Vagina (tissue), 2 donors: ENCODE measurements at regions not wholly inside any gene's neighbourhood (a gene's known extent, or its start where the extent isn't known, plus 50 kb on each side); places are given as distances from the start of the nearest gene placed in this dataset.

Experiments
- DNase-seq, 2 donors: peaks; one replicate each; pipeline ENCODE4 v3.0.0-alpha.2; 2017; ENCODE audit errors: extremely low spot score in 2 of 2
- H3K27ac ChIP-seq: fragments of 200-600 bp; sonication (generic); one replicate; pipeline ENCODE4 v1.5.1; 2019
- H3K27me3 ChIP-seq: fragments of 200-600 bp; sonication (generic); one replicate; pipeline ENCODE4 v1.5.1; 2019
- H3K36me3 ChIP-seq, 2 donors: fragments of 200-600 bp; sonication (generic); one replicate each; pipeline ENCODE4 v1.5.1; 2017 to 2019
- H3K4me1 ChIP-seq: fragments of 200-600 bp; sonication (generic); one replicate; pipeline ENCODE4 v1.5.1; 2019
- H3K4me3 ChIP-seq, 2 donors: fragments of 200-600 bp; sonication (generic); 1 replicate in 1 of 2; 2 replicates in 1 of 2; pipeline ENCODE4 v1.5.1; 2016 to 2019
- H3K9me3 ChIP-seq: fragments of 200-600 bp; sonication (generic); one replicate; pipeline ENCODE4 v1.5.1; 2019
- POLR2A ChIP-seq, 2 donors: fragments of 450-650 bp; IDR thresholded peaks; one replicate each; pipeline ENCODE4 v1.6.1; 2017; ENCODE audit warnings: antibody characterized with exemption in 2 of 2, mild to moderate bottlenecking in 2 of 2, moderate library complexity in 2 of 2
- POLR2AphosphoS5 ChIP-seq, 2 donors: sonication (generic); formaldehyde crosslinking; IDR thresholded peaks; one replicate each; pipeline ENCODE4 v1.9.0; 2017; ENCODE audit warnings: antibody characterized with exemption in 2 of 2, mild to moderate bottlenecking in 2 of 2, low read depth in 1 of 2; ENCODE audit not compliant: insufficient read depth in 1 of 2
- intact Hi-C: fragments of 100-400 bp; cut with DNase I; formaldehyde crosslinking; loops from one replicate; pipeline ENCODE4 v1.15.1; 2023
- TF ChIP-seq, protein P1 (sequence below), 3 experiments: fragments of 450-650 bp in 2 of 3; fragments of 200-600 bp in 1 of 3; sonication (generic) in 1 of 3; IDR thresholded peaks; one replicate each; pipeline ENCODE4 v1.5.1; 2017 to 2019; ENCODE audit warnings: antibody characterized with exemption in 3 of 3, mild to moderate bottlenecking in 2 of 3, moderate library complexity in 2 of 3

DNA sequence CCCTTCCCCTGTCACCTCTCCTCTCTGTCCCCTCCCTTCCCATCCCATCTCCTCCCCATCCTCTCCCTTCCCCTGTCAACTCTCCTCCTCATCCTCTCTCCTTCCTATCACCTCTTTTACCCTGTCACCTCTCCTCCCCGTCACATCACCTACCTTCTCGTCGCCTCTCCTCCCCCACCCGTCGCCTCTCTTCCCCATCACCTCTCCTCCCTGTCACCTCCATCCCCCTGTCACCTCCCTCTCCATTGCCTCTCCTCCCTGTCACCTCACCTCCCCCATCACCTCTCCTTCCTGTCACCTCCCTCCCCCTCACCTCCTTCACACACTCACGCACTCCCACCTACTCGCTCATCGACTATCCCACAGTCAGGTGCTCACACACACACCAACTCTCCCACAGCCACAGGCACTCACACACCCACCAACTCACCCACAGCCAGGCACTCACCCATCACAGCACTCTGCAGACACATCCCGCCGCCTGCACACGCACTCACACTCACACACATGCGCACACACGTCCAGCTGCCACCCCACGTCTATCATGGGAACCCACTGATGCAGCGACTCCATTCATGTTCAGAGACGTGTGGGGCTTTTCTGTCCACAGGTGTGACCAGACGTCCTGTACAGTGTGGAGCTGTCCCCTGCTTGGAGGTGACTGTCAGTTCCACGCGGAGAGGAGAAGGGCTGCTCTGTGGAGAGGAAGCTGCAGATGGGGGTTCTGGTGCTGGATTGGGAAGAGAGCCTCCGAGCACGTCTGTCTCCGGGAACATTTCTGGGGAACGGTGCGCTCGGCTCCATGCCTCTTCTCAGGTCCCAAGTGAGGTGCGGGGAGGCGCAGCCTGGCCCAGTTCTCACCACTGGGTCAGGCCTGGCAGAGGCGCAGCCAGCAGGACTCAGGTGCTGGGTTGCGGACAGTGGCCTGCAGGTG, 184.3 kb downstream of the TTLL2 start:
- no peaks in the 10 kb centered on the region for H3K9me3 ChIP-seq
- intact Hi-C loops, result no loop called here

DNA sequence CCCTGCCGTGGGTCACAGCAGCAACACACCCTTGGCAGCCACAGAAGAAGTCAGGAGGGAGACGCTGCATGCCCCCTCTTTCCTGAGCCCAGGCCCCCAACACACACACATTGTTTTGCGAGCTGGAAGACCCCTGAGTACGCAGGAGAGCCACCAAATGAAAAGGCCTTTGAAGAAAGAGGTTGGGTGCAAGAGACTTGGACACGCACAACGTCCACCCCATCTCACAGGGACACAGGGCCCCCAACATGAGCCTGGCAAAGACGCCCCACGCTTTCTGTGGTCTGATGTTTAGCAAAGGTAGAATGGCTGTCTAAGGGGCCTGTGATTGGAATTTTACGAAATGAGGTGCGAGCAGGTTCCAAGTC, 185.0 kb downstream of the TTLL2 start:
- H3K4me3 ChIP-seq, result no peak overlapping the region
- intact Hi-C loops, result no loop called here
- no peaks in the 10 kb centered on the region for H3K36me3 ChIP-seq
- no peaks in the 10 kb centered on the region for H3K4me1 ChIP-seq
- TF ChIP-seq, protein P1, sequence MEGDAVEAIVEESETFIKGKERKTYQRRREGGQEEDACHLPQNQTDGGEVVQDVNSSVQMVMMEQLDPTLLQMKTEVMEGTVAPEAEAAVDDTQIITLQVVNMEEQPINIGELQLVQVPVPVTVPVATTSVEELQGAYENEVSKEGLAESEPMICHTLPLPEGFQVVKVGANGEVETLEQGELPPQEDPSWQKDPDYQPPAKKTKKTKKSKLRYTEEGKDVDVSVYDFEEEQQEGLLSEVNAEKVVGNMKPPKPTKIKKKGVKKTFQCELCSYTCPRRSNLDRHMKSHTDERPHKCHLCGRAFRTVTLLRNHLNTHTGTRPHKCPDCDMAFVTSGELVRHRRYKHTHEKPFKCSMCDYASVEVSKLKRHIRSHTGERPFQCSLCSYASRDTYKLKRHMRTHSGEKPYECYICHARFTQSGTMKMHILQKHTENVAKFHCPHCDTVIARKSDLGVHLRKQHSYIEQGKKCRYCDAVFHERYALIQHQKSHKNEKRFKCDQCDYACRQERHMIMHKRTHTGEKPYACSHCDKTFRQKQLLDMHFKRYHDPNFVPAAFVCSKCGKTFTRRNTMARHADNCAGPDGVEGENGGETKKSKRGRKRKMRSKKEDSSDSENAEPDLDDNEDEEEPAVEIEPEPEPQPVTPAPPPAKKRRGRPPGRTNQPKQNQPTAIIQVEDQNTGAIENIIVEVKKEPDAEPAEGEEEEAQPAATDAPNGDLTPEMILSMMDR (IDR thresholded peaks at IDR 0.05), result no peak
- TF ChIP-seq POLR2AphosphoS5 (IDR thresholded peaks at IDR 0.05; ENCODE audit: insufficient read depth in 1 of 2, low read depth in 1 of 2) (no peak), POLR2A (IDR thresholded peaks at IDR 0.05) (no peak)
- no peak for DNase-seq
- no peak overlapping the region for H3K27ac ChIP-seq
- no peaks in the 10 kb centered on the region for H3K9me3 ChIP-seq
- no peaks in the 10 kb centered on the region for H3K27me3 ChIP-seq

More for the DNA sequence above, 184.3 kb downstream of the TTLL2 start:
- no peak for DNase-seq
- H3K36me3 ChIP-seq, result no peaks in the 10 kb centered on the region
- TF ChIP-seq POLR2AphosphoS5 (IDR thresholded peaks at IDR 0.05; ENCODE audit: insufficient read depth in 1 of 2, low read depth in 1 of 2), result no peak
- no peak for TF ChIP-seq POLR2A (IDR thresholded peaks at IDR 0.05)
- TF ChIP-seq, protein P1 (IDR thresholded peaks at IDR 0.05), result no peak
- H3K27me3 ChIP-seq, result no peaks in the 10 kb centered on the region
- H3K27ac ChIP-seq, result no peak overlapping the region
- no peak overlapping the region for H3K4me3 ChIP-seq
- no peaks in the 10 kb centered on the region for H3K4me1 ChIP-seq

DNA sequence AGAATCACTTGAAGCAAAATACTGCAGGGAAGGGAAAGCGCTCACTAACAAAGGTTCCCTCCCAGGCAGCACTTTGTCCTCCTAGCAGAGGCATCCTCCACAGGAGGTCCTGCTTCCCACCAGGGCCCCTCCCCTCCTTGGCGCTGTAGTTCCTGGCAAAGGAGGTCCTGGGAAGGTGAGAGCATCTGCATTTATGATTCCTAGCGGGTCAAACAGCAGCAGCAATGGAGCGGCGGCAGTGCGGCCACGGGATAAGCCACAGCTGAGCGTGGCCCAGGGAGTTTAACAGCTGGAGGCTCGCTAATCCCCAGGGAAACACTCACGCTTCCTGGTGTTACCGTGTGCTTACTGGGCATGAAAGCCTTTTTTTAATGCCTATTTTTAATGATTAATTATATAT, 185.8 kb downstream of the TTLL2 start:
- Histone ChIP-seq H3K27me3 (no peaks in the 10 kb centered on the region), H3K36me3 (no peaks in the 10 kb centered on the region), H3K27ac (no peak overlapping the region), H3K9me3 (no peaks in the 10 kb centered on the region), H3K4me1 (no peaks in the 10 kb centered on the region), H3K4me3 (no peak overlapping the region)
- intact Hi-C loops, result no loop called here
- DNase-seq, result no peak
- no peak for TF ChIP-seq POLR2A (IDR thresholded peaks at IDR 0.05)
- TF ChIP-seq POLR2AphosphoS5 (IDR thresholded peaks at IDR 0.05; ENCODE audit: insufficient read depth in 1 of 2, low read depth in 1 of 2), result no peak
- TF ChIP-seq, protein P1 (IDR thresholded peaks at IDR 0.05), result no peak

DNA sequence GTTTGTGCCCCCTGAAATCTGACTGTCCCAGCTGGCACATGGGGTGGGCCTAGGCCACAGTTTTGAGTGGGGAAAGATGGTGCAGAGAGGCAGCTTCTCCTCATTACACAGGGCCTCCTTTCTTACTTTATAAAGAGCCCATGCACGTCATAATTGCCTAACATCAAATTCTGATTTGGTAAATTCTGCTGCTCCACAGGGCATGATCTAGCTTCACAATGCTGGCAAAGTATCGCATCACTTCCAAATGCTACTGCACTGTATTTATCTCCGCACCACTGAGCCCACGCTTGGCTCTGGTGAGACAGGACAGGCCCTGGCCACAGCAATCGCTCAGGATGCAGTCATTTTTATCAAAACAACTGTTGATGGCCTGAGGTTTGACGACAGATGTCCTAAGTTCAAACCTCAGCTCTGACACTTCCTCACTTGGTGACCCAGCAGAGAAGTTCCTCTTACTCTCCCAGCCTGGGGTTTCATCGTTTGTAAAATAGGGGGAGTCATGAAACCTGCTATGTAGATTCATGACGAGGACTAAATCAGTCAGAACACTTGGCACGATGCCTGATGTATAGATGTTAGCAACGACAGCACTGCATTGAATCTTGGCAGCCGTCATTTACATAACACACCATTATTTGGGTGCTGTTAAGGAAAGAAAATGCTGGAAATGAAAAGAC, 187.9 kb downstream of the TTLL2 start:
- Histone ChIP-seq H3K36me3 (no peaks in the 10 kb centered on the region), H3K9me3 (no peaks in the 10 kb centered on the region), H3K4me1 (no peaks in the 10 kb centered on the region), H3K27ac (no peak overlapping the region), H3K27me3 (no peaks in the 10 kb centered on the region), H3K4me3 (no peak overlapping the region)
- TF ChIP-seq, protein P1 (IDR thresholded peaks at IDR 0.05), result no peak
- TF ChIP-seq POLR2A (IDR thresholded peaks at IDR 0.05), result no peak
- TF ChIP-seq POLR2AphosphoS5 (IDR thresholded peaks at IDR 0.05; ENCODE audit: insufficient read depth in 1 of 2, low read depth in 1 of 2), result no peak
- DNase-seq, result no peak
- intact Hi-C loops, result no loop called here

DNA sequence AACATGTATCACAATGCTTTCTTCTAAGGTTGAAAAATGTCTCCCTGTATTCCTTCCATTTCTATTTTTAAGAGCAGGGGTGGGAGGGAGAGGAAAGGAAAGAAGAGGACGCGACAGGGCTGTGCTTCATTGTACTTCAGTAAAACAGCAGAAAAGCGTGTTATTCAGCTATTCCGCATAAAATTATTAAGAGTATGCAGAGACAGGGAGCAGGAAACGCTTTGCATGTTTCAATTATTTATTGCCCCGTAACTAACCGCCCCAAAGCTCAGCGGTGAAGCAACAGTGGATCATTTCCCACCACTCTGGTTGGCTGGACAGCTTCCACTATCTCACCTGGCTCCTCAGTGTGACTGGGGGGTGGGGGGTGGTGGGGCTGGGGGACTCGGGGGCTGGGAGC, 188.9 kb downstream of the TTLL2 start:
- Histone ChIP-seq H3K9me3 (no peaks in the 10 kb centered on the region), H3K27me3 (no peaks in the 10 kb centered on the region), H3K27ac (no peak overlapping the region), H3K36me3 (no peaks in the 10 kb centered on the region), H3K4me3 (no peak overlapping the region), H3K4me1 (no peaks in the 10 kb centered on the region)
- no peak for DNase-seq
- intact Hi-C loops, result no loop called here
- TF ChIP-seq POLR2AphosphoS5 (IDR thresholded peaks at IDR 0.05; ENCODE audit: insufficient read depth in 1 of 2, low read depth in 1 of 2), result no peak
- TF ChIP-seq, protein P1 (IDR thresholded peaks at IDR 0.05), result no peak
